Astrocyte of the spinal cord (primary cell): ENCODE measurements at regions not wholly inside any gene's neighbourhood (a gene's known extent, or its start where the extent isn't known, plus 50 kb on each side); places are given as distances from the start of the nearest gene placed in this dataset.

ENCODE experiments used
- DNase-seq: peaks from one replicate; pipeline ENCODE4 v3.0.0; 2011; ENCODE audit warnings: low read depth, low spot score
- H3K4me3 ChIP-seq: 2 replicates; pipeline ENCODE4 v1.5.1; 2011; ENCODE audit warnings: low read depth, mild to moderate bottlenecking, low read length, moderate library complexity
- in situ Hi-C: cut with HindIII; loops from 2 replicates; pipeline ENCODE4 v1.10.0; 2017; ENCODE audit warnings: low sequenced_read_pairs
- TF ChIP-seq, protein P1 (sequence below): IDR thresholded peaks from 2 replicates; pipeline ENCODE4 v1.5.1; 2012; ENCODE audit warnings: low read depth, mild to moderate bottlenecking, low read length, inconsistent platforms

DNA sequence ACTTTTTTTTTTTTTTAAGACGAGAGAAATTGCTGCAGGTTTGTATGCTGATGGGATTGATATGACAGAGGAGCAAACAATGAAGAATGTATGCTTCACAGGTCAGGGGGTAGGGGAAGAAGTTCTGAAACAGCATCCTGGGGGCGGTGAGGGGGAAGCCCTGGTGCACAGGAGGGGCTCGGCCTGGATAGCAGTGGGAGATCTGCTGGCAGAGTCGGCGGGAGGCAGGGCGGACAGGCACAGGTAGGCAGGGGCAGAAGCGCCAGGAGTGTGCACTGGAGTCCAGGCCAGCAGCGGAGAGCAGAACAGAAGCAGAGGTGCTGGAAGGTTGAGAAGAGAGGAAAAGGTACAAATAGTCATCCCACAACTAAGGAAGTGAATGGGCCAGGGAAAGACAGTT, 175.4 kb downstream of the SNX10 start:
- in situ Hi-C loops: no loop called here
- no peak overlapping the region for H3K4me3 ChIP-seq
- TF ChIP-seq, protein P1, sequence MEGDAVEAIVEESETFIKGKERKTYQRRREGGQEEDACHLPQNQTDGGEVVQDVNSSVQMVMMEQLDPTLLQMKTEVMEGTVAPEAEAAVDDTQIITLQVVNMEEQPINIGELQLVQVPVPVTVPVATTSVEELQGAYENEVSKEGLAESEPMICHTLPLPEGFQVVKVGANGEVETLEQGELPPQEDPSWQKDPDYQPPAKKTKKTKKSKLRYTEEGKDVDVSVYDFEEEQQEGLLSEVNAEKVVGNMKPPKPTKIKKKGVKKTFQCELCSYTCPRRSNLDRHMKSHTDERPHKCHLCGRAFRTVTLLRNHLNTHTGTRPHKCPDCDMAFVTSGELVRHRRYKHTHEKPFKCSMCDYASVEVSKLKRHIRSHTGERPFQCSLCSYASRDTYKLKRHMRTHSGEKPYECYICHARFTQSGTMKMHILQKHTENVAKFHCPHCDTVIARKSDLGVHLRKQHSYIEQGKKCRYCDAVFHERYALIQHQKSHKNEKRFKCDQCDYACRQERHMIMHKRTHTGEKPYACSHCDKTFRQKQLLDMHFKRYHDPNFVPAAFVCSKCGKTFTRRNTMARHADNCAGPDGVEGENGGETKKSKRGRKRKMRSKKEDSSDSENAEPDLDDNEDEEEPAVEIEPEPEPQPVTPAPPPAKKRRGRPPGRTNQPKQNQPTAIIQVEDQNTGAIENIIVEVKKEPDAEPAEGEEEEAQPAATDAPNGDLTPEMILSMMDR: no peak
- no peak for DNase-seq

DNA sequence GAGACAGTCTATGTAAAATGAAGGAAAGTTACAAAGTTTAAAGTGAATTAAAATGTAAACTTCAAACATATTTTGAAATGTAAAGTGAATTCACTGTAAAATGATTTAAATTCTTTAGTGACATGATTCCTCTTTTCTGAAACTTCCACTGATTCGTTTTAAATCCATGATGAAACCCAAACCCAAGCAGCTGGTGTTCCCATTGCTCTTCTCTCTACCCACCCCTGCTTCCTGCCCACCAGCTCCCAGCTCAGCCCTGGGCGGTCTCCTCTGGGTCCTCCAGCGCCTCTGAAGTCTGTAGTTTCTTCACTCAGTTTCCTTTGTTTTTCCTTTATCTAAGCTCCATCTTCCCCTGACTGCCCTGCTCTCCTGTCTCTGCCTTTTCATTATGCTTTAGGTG, 175.9 kb downstream of the SNX10 start:
- no peak for DNase-seq
- in situ Hi-C loops: no loop called here
- TF ChIP-seq, protein P1: no peak
- no peak overlapping the region for H3K4me3 ChIP-seq

DNA sequence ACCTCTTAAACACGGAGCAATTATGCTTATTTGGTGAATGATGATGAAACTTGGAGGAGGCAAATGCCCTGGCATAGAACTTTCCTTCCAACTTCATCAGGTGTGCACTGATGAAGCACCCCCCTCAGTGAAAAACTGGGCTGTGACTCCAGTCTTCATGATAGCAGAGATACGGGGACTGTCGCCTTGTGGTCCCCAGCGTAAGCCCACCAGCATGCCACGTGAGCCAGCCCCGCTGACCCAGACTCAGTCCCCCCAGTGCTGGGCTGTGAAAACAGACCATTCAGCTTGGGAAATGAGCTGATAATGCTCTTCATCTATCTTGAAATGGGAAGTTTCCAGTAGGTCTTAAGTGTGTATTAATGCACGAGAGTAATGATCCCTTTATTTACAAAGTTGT, 177.0 kb downstream of the SNX10 start:
- TF ChIP-seq, protein P1: no peak
- H3K4me3 ChIP-seq: no peak overlapping the region
- DNase-seq: no peak
- in situ Hi-C loops: no loop called here

DNA sequence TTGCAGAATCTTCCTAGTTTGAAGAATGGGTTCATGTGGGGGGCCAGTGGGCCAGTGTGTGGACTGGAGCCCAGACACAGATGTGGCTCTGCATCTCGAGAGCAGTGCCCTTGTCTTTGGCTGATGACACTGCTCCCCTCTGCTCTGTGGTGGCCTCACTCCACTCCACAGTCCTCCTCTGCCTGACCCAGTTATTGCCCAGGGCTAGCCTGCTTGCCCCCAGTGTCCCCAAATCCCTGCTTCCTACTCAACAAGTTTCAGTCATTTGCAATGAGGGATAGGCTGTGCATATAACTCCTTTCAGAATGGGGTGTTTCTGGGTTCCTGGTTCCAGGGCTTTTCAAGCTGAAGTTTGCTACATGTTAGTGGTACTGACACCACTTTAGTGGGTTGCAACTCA, 177.5 kb downstream of the SNX10 start:
- H3K4me3 ChIP-seq: no peak overlapping the region
- TF ChIP-seq, protein P1: no peak
- DNase-seq: no peak
- in situ Hi-C loops: no loop called here

DNA sequence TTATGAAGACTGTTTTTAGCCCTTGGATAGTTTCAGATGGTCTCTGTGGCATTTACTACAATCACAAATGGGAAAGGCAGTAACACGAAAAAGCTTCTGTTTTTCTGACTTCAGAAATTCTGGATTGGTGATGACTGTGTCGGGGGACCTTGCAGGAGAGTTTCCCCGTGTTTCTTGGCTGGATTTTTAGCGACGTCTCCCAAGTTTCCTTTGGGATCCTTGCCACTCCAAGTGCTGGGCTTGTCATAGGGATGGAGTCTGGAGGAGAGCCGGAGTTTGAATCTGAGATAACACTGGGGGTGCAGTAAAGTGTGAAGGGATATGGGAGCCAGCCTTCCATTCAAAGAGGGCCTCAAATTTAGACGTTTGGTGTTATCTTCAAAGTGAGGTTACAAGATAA, 179.0 kb downstream of the SNX10 start:
- DNase-seq: no peak
- TF ChIP-seq, protein P1: no peak
- in situ Hi-C loops: no loop called here
- no peak overlapping the region for H3K4me3 ChIP-seq

DNA sequence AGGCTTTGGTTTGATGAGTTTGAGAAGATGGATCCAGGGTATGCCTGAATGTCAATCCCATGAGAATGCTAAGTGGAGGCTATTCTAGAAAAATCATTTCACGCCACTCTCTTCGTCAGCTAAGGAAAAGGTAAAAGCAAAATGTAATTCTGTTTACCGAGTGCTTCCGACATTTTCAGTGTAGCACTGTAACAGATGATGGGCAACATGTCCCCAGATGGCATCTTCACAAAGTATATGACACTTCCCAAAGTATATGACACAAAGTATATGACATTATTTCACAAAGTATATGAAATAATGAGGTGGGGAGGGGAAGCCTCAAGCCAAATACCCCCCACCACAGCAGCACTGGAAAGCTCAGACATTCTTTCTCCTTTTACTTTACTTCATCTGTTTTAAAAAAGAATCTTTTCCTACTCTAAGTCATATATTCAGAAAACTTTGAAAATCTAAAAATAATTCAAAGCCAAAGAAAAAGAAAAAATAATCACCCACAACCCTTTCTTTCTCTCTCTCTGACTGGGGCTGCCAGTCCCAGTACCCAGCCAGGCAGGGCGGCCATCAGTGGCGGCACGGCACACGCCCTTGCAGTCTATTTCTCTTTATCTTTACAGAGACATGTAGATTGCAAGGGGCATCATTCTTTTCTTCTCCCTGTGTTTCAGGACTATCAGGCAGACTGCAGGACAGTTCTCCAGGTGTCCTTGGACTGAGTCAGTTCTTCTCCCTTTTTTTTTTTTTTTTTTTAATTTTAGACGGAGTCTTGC, 179.8 kb downstream of the SNX10 start:
- TF ChIP-seq, protein P1: no peak
- in situ Hi-C loops: no loop called here
- no peak for DNase-seq
- no peak overlapping the region for H3K4me3 ChIP-seq
